HEK293 (cell line): ENCODE measurements at regions not wholly inside any gene's neighbourhood (a gene's known extent, or its start where the extent isn't known, plus 50 kb on each side); places are given as distances from the start of the nearest gene placed in this dataset.

Experiments
- CTCF ChIA-PET: fragments of 350-600 bp; formaldehyde crosslinking; extraction: SDS; loops from one replicate; lab custom pipeline; 2021; ENCODE audit warnings: antibody characterized with exemption; lab: Yijun Ruan, JAX
- POLR2A ChIA-PET: fragments of 300-600 bp; formaldehyde crosslinking; extraction: SDS; loops from one replicate; lab custom pipeline; 2020; ENCODE audit warnings: antibody characterized with exemption, inconsistent platforms; lab: Yijun Ruan, JAX
- H3K27ac ChIP-seq: fragments of 200-500 bp; sonication (Bioruptor generic); 2 replicates; pipeline ENCODE4 v1.5.1; 2014; ENCODE audit warnings: low read depth, low read length, control low read depth, inconsistent platforms; ENCODE audit errors: extremely low read depth
- H3K36me3 ChIP-seq, 2 experiments: fragments of 200-500 bp in 1 of 2; sonication (Bioruptor generic) in 1 of 2; 1 replicate in 1 of 2; 2 replicates in 1 of 2; pipeline ENCODE4 v1.5.1; 2014 to 2017; ENCODE audit warnings: inconsistent platforms in 2 of 2, low read length in 2 of 2; ENCODE audit not compliant: control insufficient read depth in 2 of 2, insufficient read depth in 1 of 2
- H3K4me1 ChIP-seq: fragments of 200-500 bp; sonication (Bioruptor generic); 2 replicates; pipeline ENCODE4 v1.5.1; 2014; ENCODE audit warnings: mild to moderate bottlenecking, low read length, inconsistent platforms; ENCODE audit not compliant: control insufficient read depth, insufficient read depth
- H3K4me3 ChIP-seq: 2 replicates; pipeline ENCODE4 v1.5.1; 2011; ENCODE audit warnings: low read depth, mild to moderate bottlenecking, control low read depth, low read length, moderate library complexity
- H3K9me3 ChIP-seq: fragments of 200-500 bp; sonication (Bioruptor generic); 2 replicates; pipeline ENCODE4 v1.5.1; 2014; ENCODE audit warnings: low read depth, low read length, inconsistent platforms; ENCODE audit not compliant: control insufficient read depth, insufficient read depth
- GFI1B ChIP-seq: fragments of 450-650 bp; formaldehyde crosslinking; IDR thresholded peaks from 2 replicates; pipeline ENCODE4 v1.5.1; 2016; ENCODE audit warnings: missing biosample characterization, missing genetic modification characterization
- KLF7 ChIP-seq: fragments of 450-650 bp; formaldehyde crosslinking; IDR thresholded peaks from 2 replicates; pipeline ENCODE4 v1.5.1; 2016; ENCODE audit warnings: missing biosample characterization, missing genetic modification characterization, borderline replicate concordance
- SALL2 ChIP-seq: fragments of 450-650 bp; formaldehyde crosslinking; IDR thresholded peaks from 2 replicates; pipeline ENCODE4 v1.5.0; 2017; ENCODE audit warnings: missing biosample characterization, mild to moderate bottlenecking, missing genetic modification characterization, borderline replicate concordance
- YY1 ChIP-seq: fragments of 450-650 bp; formaldehyde crosslinking; IDR thresholded peaks from 2 replicates; pipeline ENCODE4 v1.5.1; 2018; ENCODE audit warnings: missing biosample characterization, missing genetic modification characterization
- ZFP3 ChIP-seq: fragments of 450-650 bp; formaldehyde crosslinking; IDR thresholded peaks from 2 replicates; pipeline ENCODE4 v1.5.1; 2016; ENCODE audit warnings: low read depth, missing biosample characterization, missing genetic modification characterization
- ZFP37 ChIP-seq: fragments of 450-650 bp; formaldehyde crosslinking; IDR thresholded peaks from 2 replicates; pipeline ENCODE4 v1.5.1; 2016; ENCODE audit warnings: missing biosample characterization, missing genetic modification characterization
- ZIC2 ChIP-seq: fragments of 450-650 bp; formaldehyde crosslinking; IDR thresholded peaks from 2 replicates; pipeline ENCODE4 v1.5.1; 2016; ENCODE audit warnings: missing biosample characterization, missing genetic modification characterization
- ZNF132 ChIP-seq: fragments of 450-650 bp; formaldehyde crosslinking; IDR thresholded peaks from 2 replicates; pipeline ENCODE4 v1.5.1; 2017; ENCODE audit warnings: missing biosample characterization, missing genetic modification characterization, borderline replicate concordance
- ZNF133 ChIP-seq: fragments of 450-650 bp; formaldehyde crosslinking; IDR thresholded peaks from 2 replicates; pipeline ENCODE4 v1.5.1; 2016; ENCODE audit warnings: missing biosample characterization, missing genetic modification characterization
- ZNF221 ChIP-seq: fragments of 450-650 bp; formaldehyde crosslinking; IDR thresholded peaks from 2 replicates; pipeline ENCODE4 v1.5.1; 2017; ENCODE audit warnings: missing biosample characterization, missing genetic modification characterization, borderline replicate concordance
- ZNF292 ChIP-seq: fragments of 450-650 bp; formaldehyde crosslinking; IDR thresholded peaks from 2 replicates; pipeline ENCODE4 v1.5.1; 2016; ENCODE audit warnings: low read depth, missing biosample characterization, missing genetic modification characterization, borderline replicate concordance
- ZNF341 ChIP-seq: fragments of 450-650 bp; formaldehyde crosslinking; IDR thresholded peaks from 2 replicates; pipeline ENCODE4; 2016; ENCODE audit warnings: low read depth, missing biosample characterization, missing genetic modification characterization
- ZNF510 ChIP-seq: fragments of 450-650 bp; formaldehyde crosslinking; IDR thresholded peaks from 2 replicates; pipeline ENCODE4 v1.5.1; 2018; ENCODE audit warnings: mild to moderate bottlenecking, missing genetic modification characterization, missing biosample characterization; ENCODE audit not compliant: insufficient replicate concordance
- ZNF529 ChIP-seq: fragments of 450-650 bp; formaldehyde crosslinking; IDR thresholded peaks from 2 replicates; pipeline ENCODE4 v1.5.1; 2017; ENCODE audit warnings: missing genetic modification characterization, missing biosample characterization; ENCODE audit not compliant: insufficient replicate concordance
- ZNF830 ChIP-seq: fragments of 450-650 bp; IDR thresholded peaks from 2 replicates; pipeline ENCODE4 v1.5.0; 2018; ENCODE audit warnings: missing biosample characterization, missing genetic modification characterization, low read depth, mild to moderate bottlenecking, moderate library complexity
- TF ChIP-seq, protein P1 (sequence below): fragments of 450-650 bp; formaldehyde crosslinking; IDR thresholded peaks from 2 replicates; pipeline ENCODE4 v1.5.1; 2016; ENCODE audit warnings: missing biosample characterization, missing genetic modification characterization
- TF ChIP-seq, protein P2 (sequence below): fragments of 450-650 bp; formaldehyde crosslinking; IDR thresholded peaks from 2 replicates; pipeline ENCODE4 v1.5.1; 2017; ENCODE audit warnings: missing biosample characterization, missing genetic modification characterization
- TF ChIP-seq, protein P3 (sequence below): fragments of 450-650 bp; formaldehyde crosslinking; IDR thresholded peaks from 2 replicates; pipeline ENCODE4 v1.5.1; 2016; ENCODE audit warnings: missing biosample characterization, missing genetic modification characterization
- TF ChIP-seq, protein P4 (sequence below): fragments of 450-650 bp; formaldehyde crosslinking; IDR thresholded peaks from 2 replicates; pipeline ENCODE4 v1.5.1; 2017; ENCODE audit warnings: missing biosample characterization, missing genetic modification characterization
- TF ChIP-seq, protein P5 (sequence below): sonication (generic); formaldehyde crosslinking; IDR thresholded peaks from 2 replicates; pipeline ENCODE4 v1.8.1; 2022; ENCODE audit warnings: mild to moderate bottlenecking, moderate library complexity, missing genetic modification reagents

DNA sequence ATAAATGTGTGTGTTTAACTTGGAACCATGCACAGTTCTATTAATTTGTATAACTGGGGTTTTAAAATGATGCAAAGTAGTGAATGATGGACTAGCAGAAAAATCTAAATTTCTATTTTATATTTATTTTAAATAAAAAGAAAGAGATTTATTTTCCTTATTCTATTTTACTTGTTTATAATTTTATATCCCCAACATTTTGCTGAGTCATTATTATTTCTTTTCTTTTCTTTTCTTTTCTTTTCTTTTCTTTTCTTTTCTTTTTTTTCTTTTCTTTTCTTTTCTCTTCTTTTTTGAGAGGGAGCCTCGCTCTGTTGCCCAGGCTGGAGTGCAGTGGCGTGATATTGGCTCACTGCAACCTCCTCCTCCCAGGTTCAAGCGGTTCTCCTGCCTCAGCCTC lies 395.0 kb upstream of the NCAM2 start:
- TF ChIP-seq ZNF529 (tag by site-specific recombination) (no peak), YY1 (no peak), ZNF341 (tag by site-specific recombination) (no peak), ZNF132 (tag by site-specific recombination) (no peak)
- TF ChIP-seq, protein P1, sequence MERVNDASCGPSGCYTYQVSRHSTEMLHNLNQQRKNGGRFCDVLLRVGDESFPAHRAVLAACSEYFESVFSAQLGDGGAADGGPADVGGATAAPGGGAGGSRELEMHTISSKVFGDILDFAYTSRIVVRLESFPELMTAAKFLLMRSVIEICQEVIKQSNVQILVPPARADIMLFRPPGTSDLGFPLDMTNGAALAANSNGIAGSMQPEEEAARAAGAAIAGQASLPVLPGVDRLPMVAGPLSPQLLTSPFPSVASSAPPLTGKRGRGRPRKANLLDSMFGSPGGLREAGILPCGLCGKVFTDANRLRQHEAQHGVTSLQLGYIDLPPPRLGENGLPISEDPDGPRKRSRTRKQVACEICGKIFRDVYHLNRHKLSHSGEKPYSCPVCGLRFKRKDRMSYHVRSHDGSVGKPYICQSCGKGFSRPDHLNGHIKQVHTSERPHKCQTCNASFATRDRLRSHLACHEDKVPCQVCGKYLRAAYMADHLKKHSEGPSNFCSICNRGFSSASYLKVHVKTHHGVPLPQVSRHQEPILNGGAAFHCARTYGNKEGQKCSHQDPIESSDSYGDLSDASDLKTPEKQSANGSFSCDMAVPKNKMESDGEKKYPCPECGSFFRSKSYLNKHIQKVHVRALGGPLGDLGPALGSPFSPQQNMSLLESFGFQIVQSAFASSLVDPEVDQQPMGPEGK (tag by site-specific recombination) = no peak
- ChIA-PET POLR2A (no interaction called here), CTCF (no interaction called here)

DNA sequence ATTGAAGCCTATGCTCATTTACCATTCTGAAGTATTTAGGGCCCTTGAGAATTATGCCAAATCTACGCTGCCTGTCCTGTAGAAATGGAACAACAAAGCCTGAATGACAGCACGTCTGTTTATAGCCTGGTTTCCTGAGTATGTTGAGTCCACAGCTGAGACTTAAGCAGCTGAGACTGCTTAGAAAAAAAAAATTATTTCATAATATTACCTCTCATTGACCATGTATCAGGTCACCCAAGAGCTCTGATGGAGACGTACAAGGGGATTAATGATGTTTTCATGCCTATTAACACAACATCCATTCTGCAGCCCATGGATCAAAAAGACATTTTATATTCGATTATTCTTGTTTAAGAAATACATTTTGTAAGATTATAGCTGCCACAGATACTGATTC lies 387.2 kb upstream of the NCAM2 start:
- ChIA-PET POLR2A (no interaction called here), CTCF (no interaction called here)
- Histone ChIP-seq H3K27ac (no peak overlapping the region), H3K4me3 (no peak overlapping the region), H3K4me1 (no peaks in the 10 kb centered on the region), H3K9me3 (no peaks in the 10 kb centered on the region)
- TF ChIP-seq ZFP3 (tag by site-specific recombination) = no peak
- TF ChIP-seq, all 188 proteins: peak for 0
- no peaks in the 10 kb centered on the region for H3K36me3 ChIP-seq

More for the DNA sequence above, 395.0 kb upstream of the NCAM2 start:
- no peaks in the 10 kb centered on the region; the same call in 1 of the 2 replicates for H3K9me3 ChIP-seq
- H3K27ac ChIP-seq = no peak overlapping the region
- no peak overlapping the region for H3K4me3 ChIP-seq
- H3K4me1 ChIP-seq = no peaks in the 10 kb centered on the region
- no peaks in the 10 kb centered on the region for H3K36me3 ChIP-seq

DNA sequence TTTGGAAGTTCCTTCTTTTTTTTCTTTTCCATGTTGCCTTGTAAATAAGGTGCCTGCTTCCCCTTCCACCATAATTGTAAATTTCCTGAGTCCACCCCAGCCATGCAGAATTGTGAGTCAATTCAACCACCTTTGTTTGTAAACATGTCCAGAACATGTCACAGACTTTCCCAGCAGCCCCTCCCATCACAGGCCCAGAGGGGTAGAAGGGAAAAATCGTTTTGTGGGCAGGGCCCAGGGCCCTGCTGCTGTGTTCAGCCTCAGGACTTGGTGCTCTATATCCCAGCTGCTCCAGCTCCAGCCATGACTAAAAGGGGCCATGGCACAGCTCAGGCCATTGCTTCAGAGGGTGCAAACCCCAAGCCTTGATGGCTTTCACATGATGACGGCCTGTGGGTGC lies 384.6 kb upstream of the NCAM2 start:
- CTCF ChIA-PET = no interaction called here
- no peaks in the 10 kb centered on the region for H3K36me3 ChIP-seq

More for the DNA sequence above, 384.6 kb upstream of the NCAM2 start:
- Histone ChIP-seq H3K4me3 (no peak overlapping the region), H3K4me1 (no peaks in the 10 kb centered on the region)
- POLR2A ChIA-PET = no interaction called here
- TF ChIP-seq GFI1B (tag by site-specific recombination) = no peak
- no peak for TF ChIP-seq ZIC2 (tag by site-specific recombination)
- no peak for TF ChIP-seq ZNF221 (tag by site-specific recombination)
- TF ChIP-seq ZFP37 = no peak
- no peak for TF ChIP-seq ZNF292 (tag by site-specific recombination)
- TF ChIP-seq ZNF510 (tag by site-specific recombination) = no peak
- TF ChIP-seq ZNF341 (tag by site-specific recombination) = no peak
- TF ChIP-seq, protein P2, sequence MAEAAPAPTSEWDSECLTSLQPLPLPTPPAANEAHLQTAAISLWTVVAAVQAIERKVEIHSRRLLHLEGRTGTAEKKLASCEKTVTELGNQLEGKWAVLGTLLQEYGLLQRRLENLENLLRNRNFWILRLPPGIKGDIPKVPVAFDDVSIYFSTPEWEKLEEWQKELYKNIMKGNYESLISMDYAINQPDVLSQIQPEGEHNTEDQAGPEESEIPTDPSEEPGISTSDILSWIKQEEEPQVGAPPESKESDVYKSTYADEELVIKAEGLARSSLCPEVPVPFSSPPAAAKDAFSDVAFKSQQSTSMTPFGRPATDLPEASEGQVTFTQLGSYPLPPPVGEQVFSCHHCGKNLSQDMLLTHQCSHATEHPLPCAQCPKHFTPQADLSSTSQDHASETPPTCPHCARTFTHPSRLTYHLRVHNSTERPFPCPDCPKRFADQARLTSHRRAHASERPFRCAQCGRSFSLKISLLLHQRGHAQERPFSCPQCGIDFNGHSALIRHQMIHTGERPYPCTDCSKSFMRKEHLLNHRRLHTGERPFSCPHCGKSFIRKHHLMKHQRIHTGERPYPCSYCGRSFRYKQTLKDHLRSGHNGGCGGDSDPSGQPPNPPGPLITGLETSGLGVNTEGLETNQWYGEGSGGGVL = no peak
- TF ChIP-seq, protein P3, sequence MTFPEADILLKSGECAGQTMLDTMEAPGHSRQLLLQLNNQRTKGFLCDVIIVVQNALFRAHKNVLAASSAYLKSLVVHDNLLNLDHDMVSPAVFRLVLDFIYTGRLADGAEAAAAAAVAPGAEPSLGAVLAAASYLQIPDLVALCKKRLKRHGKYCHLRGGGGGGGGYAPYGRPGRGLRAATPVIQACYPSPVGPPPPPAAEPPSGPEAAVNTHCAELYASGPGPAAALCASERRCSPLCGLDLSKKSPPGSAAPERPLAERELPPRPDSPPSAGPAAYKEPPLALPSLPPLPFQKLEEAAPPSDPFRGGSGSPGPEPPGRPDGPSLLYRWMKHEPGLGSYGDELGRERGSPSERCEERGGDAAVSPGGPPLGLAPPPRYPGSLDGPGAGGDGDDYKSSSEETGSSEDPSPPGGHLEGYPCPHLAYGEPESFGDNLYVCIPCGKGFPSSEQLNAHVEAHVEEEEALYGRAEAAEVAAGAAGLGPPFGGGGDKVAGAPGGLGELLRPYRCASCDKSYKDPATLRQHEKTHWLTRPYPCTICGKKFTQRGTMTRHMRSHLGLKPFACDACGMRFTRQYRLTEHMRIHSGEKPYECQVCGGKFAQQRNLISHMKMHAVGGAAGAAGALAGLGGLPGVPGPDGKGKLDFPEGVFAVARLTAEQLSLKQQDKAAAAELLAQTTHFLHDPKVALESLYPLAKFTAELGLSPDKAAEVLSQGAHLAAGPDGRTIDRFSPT = no peak
- TF ChIP-seq, protein P4, sequence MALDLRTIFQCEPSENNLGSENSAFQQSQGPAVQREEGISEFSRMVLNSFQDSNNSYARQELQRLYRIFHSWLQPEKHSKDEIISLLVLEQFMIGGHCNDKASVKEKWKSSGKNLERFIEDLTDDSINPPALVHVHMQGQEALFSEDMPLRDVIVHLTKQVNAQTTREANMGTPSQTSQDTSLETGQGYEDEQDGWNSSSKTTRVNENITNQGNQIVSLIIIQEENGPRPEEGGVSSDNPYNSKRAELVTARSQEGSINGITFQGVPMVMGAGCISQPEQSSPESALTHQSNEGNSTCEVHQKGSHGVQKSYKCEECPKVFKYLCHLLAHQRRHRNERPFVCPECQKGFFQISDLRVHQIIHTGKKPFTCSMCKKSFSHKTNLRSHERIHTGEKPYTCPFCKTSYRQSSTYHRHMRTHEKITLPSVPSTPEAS (tag by site-specific recombination) = no peak
- TF ChIP-seq KLF7 (tag by site-specific recombination) = no peak
- TF ChIP-seq, protein P5, sequence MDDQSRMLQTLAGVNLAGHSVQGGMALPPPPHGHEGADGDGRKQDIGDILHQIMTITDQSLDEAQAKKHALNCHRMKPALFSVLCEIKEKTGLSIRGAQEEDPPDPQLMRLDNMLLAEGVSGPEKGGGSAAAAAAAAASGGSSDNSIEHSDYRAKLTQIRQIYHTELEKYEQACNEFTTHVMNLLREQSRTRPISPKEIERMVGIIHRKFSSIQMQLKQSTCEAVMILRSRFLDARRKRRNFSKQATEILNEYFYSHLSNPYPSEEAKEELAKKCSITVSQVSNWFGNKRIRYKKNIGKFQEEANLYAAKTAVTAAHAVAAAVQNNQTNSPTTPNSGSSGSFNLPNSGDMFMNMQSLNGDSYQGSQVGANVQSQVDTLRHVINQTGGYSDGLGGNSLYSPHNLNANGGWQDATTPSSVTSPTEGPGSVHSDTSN (CRISPR knock-in tag) = no peak
- no peak for TF ChIP-seq ZNF133 (tag by site-specific recombination)
- no peak for TF ChIP-seq ZFP3 (tag by site-specific recombination)
- no peak for TF ChIP-seq ZNF830
- no peak for TF ChIP-seq SALL2 (tag by site-specific recombination)
- TF ChIP-seq, all 188 proteins: peak for 0
- Histone ChIP-seq H3K9me3 (no peaks in the 10 kb centered on the region), H3K27ac (no peak overlapping the region)
